ENCODE measurements at regions not wholly inside any gene's neighbourhood (a gene's known extent, or its start where the extent isn't known, plus 50 kb on each side); places are given as distances from the start of the nearest gene placed in this dataset.

GRCh38 chr1:98068016-98068415, 147.2 kb upstream of the DPYD start:
- Histone ChIP-seq H3K4me3 (replicated peaks; ENCODE audit: low read depth, low read length) (no peak overlapping the region), H3K27me3 (replicated peaks; ENCODE audit: control insufficient read depth, insufficient read depth, low read length) (no peaks in the 10 kb centered on the region), H3K36me3 (ENCODE audit: control insufficient read depth, insufficient read depth, low read length) (no peaks in the 10 kb centered on the region)
- TF ChIP-seq CTCF (IDR thresholded peaks at IDR 0.05; ENCODE audit: insufficient read depth, low read length, poor library complexity, severe bottlenecking), result no peak
- DNase-seq (ENCODE audit: extremely low read depth, insufficient read length), result no peak

DNA sequence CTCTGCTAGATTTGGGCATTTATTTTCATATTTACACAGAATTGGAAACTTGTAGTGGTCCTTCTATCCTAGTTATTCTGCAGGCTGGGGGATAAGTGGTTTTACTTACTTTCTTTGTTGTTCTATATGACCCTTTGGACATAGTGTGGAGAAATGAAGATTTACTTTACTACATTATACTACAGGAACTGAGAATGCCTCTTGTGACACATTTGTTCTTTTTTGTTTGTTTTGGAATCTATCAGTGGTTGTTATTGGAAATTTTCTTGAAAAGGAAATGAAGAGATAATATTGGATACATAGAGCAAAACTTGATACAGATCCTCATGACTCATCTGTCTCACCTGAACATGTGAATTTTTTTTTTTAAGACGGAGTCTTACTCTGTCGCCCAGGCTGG, 146.1 kb upstream of the DPYD start:
- TF ChIP-seq CTCF (IDR thresholded peaks at IDR 0.05; ENCODE audit: insufficient read depth, low read length, poor library complexity, severe bottlenecking), result no peak
- Histone ChIP-seq H3K27me3 (replicated peaks; ENCODE audit: control insufficient read depth, insufficient read depth, low read length) (no peaks in the 10 kb centered on the region), H3K36me3 (ENCODE audit: control insufficient read depth, insufficient read depth, low read length) (no peaks in the 10 kb centered on the region), H3K4me3 (replicated peaks; ENCODE audit: low read depth, low read length) (no peak overlapping the region)
- DNase-seq (ENCODE audit: extremely low read depth, insufficient read length), result no peak

DNA sequence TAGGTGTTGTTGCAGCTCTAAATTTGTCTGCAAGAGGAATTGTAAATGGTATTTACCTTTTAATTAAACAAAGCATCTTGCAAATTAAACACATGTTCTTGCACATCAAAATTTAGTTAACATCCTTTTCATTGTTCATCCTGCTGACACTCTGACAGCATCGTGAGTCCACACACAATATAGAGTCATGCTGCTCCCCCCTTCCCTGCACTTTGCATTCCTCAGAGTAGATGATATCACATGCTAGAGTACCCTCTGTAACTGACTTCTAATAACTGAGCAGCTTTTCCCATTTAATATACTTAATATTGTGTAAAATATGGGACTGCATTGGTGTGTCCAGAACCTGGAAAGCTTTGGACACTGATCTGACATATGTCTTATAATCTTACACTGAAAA, 138.8 kb upstream of the DPYD start:
- no peak for TF ChIP-seq CTCF (IDR thresholded peaks at IDR 0.05; ENCODE audit: insufficient read depth, low read length, poor library complexity, severe bottlenecking)
- Histone ChIP-seq H3K36me3 (ENCODE audit: control insufficient read depth, insufficient read depth, low read length) (no peaks in the 10 kb centered on the region), H3K27me3 (replicated peaks; ENCODE audit: control insufficient read depth, insufficient read depth, low read length) (no peaks in the 10 kb centered on the region), H3K4me3 (replicated peaks; ENCODE audit: low read depth, low read length) (no peak overlapping the region)
- no peak for DNase-seq (ENCODE audit: extremely low read depth, insufficient read length)

- no peaks in the 10 kb centered on the region; the same call in 1 of the 2 replicates for H3K27me3 ChIP-seq (replicated peaks; ENCODE audit: control insufficient read depth, insufficient read depth, low read length)
- no peak for TF ChIP-seq CTCF (IDR thresholded peaks at IDR 0.05; ENCODE audit: insufficient read depth, low read length, poor library complexity, severe bottlenecking)
- DNase-seq (ENCODE audit: extremely low read depth, insufficient read length), result no peak
- H3K36me3 ChIP-seq (ENCODE audit: control insufficient read depth, insufficient read depth, low read length), result no peaks in the 10 kb centered on the region
- no peak overlapping the region for H3K4me3 ChIP-seq (replicated peaks; ENCODE audit: low read depth, low read length)
Measured at GRCh38 chr1:98058676-98059075, 137.8 kb upstream of the DPYD start.

- TF ChIP-seq CTCF (IDR thresholded peaks at IDR 0.05; ENCODE audit: insufficient read depth, low read length, poor library complexity, severe bottlenecking), result no peak
- DNase-seq (ENCODE audit: extremely low read depth, insufficient read length), result no peak
Measured at GRCh38 chr1:98057236-98057910, 136.5 kb upstream of the DPYD start.

DNA sequence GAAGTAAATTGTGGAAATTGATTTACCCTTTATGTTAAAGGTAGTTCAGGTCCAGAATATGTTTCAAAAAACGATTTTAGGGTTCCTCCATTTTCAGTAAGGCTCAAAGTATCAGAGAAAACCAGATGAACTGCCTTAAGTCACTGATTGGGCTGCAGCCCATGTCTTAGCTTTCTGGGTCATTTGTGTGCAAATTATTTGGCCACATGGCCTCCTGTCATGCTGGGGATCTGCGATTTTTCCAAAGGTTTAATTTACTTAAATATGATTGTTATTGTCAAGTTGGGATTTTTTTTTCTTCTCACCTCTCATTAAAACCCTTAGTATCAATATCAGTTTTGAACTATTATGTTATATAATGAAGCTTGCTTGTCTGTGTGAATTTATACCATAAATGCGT, 135.9 kb upstream of the DPYD start:
- no peak for TF ChIP-seq CTCF (IDR thresholded peaks at IDR 0.05; ENCODE audit: insufficient read depth, low read length, poor library complexity, severe bottlenecking)

More at GRCh38 chr1:98057236-98057910, 136.5 kb upstream of the DPYD start:
- Histone ChIP-seq H3K27me3 (replicated peaks; ENCODE audit: control insufficient read depth, insufficient read depth, low read length) (no peaks in the 10 kb centered on the region; the same call in 1 of the 2 replicates), H3K4me3 (replicated peaks; ENCODE audit: low read depth, low read length) (no peak overlapping the region), H3K36me3 (ENCODE audit: control insufficient read depth, insufficient read depth, low read length) (no peaks in the 10 kb centered on the region)

More for the DNA sequence above, 135.9 kb upstream of the DPYD start:
- no peak for DNase-seq (ENCODE audit: extremely low read depth, insufficient read length)
- Histone ChIP-seq H3K27me3 (replicated peaks; ENCODE audit: control insufficient read depth, insufficient read depth, low read length) (no peaks in the 10 kb centered on the region; the same call in 1 of the 2 replicates), H3K4me3 (replicated peaks; ENCODE audit: low read depth, low read length) (no peak overlapping the region), H3K36me3 (ENCODE audit: control insufficient read depth, insufficient read depth, low read length) (no peaks in the 10 kb centered on the region)
